ENCODE measurements at regions not wholly inside any gene's neighbourhood (a gene's known extent, or its start where the extent isn't known, plus 50 kb on each side); places are given as distances from the start of the nearest gene placed in this dataset.

- TF ChIP-seq, protein P1, sequence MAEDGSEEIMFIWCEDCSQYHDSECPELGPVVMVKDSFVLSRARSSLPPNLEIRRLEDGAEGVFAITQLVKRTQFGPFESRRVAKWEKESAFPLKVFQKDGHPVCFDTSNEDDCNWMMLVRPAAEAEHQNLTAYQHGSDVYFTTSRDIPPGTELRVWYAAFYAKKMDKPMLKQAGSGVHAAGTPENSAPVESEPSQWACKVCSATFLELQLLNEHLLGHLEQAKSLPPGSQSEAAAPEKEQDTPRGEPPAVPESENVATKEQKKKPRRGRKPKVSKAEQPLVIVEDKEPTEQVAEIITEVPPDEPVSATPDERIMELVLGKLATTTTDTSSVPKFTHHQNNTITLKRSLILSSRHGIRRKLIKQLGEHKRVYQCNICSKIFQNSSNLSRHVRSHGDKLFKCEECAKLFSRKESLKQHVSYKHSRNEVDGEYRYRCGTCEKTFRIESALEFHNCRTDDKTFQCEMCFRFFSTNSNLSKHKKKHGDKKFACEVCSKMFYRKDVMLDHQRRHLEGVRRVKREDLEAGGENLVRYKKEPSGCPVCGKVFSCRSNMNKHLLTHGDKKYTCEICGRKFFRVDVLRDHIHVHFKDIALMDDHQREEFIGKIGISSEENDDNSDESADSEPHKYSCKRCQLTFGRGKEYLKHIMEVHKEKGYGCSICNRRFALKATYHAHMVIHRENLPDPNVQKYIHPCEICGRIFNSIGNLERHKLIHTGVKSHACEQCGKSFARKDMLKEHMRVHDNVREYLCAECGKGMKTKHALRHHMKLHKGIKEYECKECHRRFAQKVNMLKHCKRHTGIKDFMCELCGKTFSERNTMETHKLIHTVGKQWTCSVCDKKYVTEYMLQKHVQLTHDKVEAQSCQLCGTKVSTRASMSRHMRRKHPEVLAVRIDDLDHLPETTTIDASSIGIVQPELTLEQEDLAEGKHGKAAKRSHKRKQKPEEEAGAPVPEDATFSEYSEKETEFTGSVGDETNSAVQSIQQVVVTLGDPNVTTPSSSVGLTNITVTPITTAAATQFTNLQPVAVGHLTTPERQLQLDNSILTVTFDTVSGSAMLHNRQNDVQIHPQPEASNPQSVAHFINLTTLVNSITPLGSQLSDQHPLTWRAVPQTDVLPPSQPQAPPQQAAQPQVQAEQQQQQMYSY (CRISPR knock-in tag; IDR thresholded peaks at IDR 0.05): no peak
- TF ChIP-seq PAX5 (IDR thresholded peaks at IDR 0.05; ENCODE audit: borderline replicate concordance, low read depth, low read length): no peak
- no peak for TF ChIP-seq SIN3A (IDR thresholded peaks at IDR 0.05; ENCODE audit: low read depth, low read length)
Measured at GRCh38 chr6:138571585-138572166, 72.4 kb upstream of the NHSL1 start (continued).

DNA sequence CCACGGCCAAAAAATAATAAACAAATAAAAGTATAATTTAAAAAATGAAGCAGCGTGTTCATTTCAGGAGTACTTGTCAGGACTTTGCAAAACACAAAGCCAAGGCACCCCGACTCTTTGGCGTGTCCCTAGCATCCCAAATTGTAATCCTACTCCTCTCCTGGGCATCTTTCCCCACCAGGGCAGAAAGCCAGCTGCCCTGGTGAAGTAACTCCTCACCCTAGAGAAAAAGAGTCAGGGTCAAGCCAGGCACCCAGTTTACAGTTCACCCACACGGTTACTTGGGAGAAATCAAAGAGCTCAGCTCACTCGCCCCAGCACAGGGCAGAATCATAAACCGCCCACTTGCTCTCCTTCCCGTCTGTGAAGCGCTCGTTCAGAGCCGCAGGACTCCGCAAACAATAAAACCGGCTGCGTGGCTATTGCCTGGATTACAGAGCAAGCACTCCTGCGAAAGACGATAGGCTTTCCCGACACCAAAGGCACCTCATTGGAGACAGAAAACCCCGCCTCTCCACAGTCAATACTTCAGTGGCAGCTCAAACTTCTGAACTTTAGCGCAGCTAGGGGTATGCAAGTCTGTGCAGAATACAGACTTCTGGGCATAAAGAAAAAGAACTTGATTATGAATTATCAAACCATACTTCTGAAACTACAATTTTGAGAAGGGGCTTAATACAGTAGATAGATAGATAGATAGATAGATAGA is 73.0 kb upstream of the NHSL1 start:
- H3K79me2 ChIP-seq (ENCODE audit: control insufficient read depth, insufficient read depth, low read length): no peaks in the 10 kb centered on the region
- BruUV-seq (replicated peaks): no TSS peak
- no peak for FAIRE-seq
- TF ChIP-seq EP300 (IDR thresholded peaks at IDR 0.05; ENCODE audit: borderline replicate concordance in 1 of 2, control insufficient read depth in 1 of 2, low read depth in 2 of 2, low read length in 2 of 2): no peak
- TF ChIP-seq CHD2 (IDR thresholded peaks at IDR 0.05; ENCODE audit: borderline replicate concordance, low read depth, low read length): no peak
- no peak for TF ChIP-seq YBX1 (IDR thresholded peaks at IDR 0.05)
- TF ChIP-seq, protein P1 (CRISPR knock-in tag; IDR thresholded peaks at IDR 0.05): no peak
- TF ChIP-seq NR2C1 (IDR thresholded peaks at IDR 0.05): no peak
- no peak for TF ChIP-seq EZH2 (IDR thresholded peaks at IDR 0.05; ENCODE audit: borderline replicate concordance, control insufficient read depth, low read depth, low read length)
- TF ChIP-seq ZBTB11 (CRISPR knock-in tag; IDR thresholded peaks at IDR 0.05): no peak

More for the DNA sequence above, 73.0 kb upstream of the NHSL1 start:
- intact Hi-C loops (cut with micrococcal nuclease; ENCODE audit: unreplicated experiment) (no loop called here), in situ Hi-C loops (cut with MboI) (no loop called here)
- H3K4me2 ChIP-seq (ENCODE audit: control insufficient read depth, insufficient read depth): no peak overlapping the region
- H3K4me3 ChIP-seq: no peak overlapping the region
- DNase-seq (ENCODE audit: low read depth, low spot score): no peak
- no peaks in the 10 kb centered on the region for H4K20me1 ChIP-seq (ENCODE audit: control insufficient read depth, insufficient read depth)
- no peak for ATAC-seq
- 35% methylated on average over 19 of the region's 19 CpGs for WGBS (ENCODE audit: insufficient coverage, insufficient replicate concordance, low lambda C conversion rate, missing lambda C conversion rate)
- CTCF ChIA-PET: interaction anchor here (1.0 kb wide), 1 partner anchor 11 kb away, joined by 4 read pairs; no protein-coding TSS in a partner anchor
- H3K27me3 ChIP-seq (replicated peaks in 1 of 2; ENCODE audit: control insufficient read depth in 2 of 2, insufficient read depth in 2 of 2, low read length in 1 of 2): peaks cover 0 to 2% of the 10 kb centered on the region in 2 experiments; a peak in 1 of 4 replicates
- no peak overlapping the region for H3K9ac ChIP-seq (ENCODE audit: control insufficient read depth, insufficient read depth, low read length)
- no peaks in the 10 kb centered on the region for H3K36me3 ChIP-seq (ENCODE audit: control insufficient read depth in 2 of 2, insufficient read depth in 2 of 2, low read length in 1 of 2)
- H2AFZ ChIP-seq (ENCODE audit: control insufficient read depth, low read depth, low read length): no peak overlapping the region
- no peaks in the 10 kb centered on the region for H3K9me3 ChIP-seq (replicated peaks; ENCODE audit: control insufficient read depth, insufficient read depth, low read length)
- POLR2A ChIA-PET: no interaction called here
- H3K4me1 ChIP-seq (ENCODE audit: control insufficient read depth, insufficient read depth, low read length): no peaks in the 10 kb centered on the region; the same call in 1 of the 2 replicates
- SMC1A ChIA-PET (ENCODE audit: uncharacterized antibody, unreplicated experiment): interaction anchor here (0.9 kb wide), 1 partner anchor 17 kb away, joined by 3 read pairs; no protein-coding TSS in a partner anchor
- RAD21 ChIA-PET (ENCODE audit: unreplicated experiment): no interaction called here
- H3K27ac ChIP-seq (ENCODE audit: control insufficient read depth, insufficient read depth): no peak overlapping the region

Data from GM12878 (cell line).